HG03103 (cell line): ENCODE measurements at regions not wholly inside any gene's neighbourhood (a gene's known extent, or its start where the extent isn't known, plus 50 kb on each side); places are given as distances from the start of the nearest gene placed in this dataset.

Source experiments
- ATAC-seq: cut with Tn5 transposase; IDR thresholded peaks from one replicate; pipeline ENCODE4 v1.9.1; 2021; ENCODE audit warnings: low read depth; ENCODE audit not compliant: unreplicated experiment

DNA sequence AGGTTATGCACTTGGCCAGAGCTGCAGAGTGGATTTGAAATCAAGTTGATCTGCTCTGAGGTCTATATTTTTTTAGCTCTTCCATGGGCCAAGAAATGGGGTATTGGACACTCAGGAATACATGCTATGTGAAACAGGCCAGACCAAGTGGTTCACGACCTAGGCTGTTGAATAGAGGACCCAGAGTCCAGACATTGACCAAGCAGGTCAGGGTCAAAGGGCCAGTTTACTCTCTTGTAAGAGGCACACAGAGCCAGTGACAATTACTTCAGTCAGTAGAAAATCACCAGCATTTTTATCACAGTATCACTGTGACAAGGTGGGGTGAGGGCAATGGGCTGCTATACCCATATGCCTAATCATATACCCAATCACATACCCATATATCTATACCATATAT is 320.6 kb upstream of the RORA start:
- no peak for ATAC-seq

DNA sequence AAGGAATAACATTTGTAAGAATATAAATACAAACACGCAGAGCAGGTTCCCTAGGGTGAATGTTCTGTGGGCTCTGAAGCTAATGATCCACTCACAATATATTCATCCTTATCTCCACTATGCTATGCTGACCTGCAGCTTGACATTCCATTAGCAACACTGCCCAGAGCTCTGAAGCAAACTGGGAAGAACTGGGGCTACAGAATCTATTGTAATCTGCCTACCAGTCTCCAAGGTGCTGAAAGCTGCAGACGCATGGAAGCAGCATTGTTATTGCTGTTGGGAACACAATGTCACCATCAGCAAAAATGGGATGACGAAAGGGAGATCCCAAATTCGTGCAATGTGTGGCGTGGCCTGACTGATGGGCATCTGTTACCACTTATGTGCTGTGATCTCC is 316.7 kb upstream of the RORA start:
- ATAC-seq = no peak

DNA sequence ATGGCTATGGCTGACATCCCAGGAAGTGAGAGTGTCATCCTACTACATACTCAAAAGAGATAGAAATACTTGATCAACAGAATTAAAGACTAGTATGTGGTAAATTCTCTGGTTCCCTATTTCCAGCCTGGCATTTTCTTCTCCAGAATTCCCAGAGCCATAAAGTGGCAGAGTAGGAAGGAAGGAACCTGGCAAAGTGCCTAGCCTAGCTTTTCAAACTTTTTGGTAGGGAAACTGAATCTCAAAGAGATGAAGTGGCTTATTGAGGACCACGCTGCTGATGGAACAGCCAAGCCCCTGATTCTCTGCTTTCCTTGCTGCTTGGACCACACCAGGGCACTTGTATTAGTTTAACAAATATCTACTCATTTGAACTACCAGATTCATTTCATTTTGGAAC is 312.4 kb upstream of the RORA start:
- no peak for ATAC-seq

DNA sequence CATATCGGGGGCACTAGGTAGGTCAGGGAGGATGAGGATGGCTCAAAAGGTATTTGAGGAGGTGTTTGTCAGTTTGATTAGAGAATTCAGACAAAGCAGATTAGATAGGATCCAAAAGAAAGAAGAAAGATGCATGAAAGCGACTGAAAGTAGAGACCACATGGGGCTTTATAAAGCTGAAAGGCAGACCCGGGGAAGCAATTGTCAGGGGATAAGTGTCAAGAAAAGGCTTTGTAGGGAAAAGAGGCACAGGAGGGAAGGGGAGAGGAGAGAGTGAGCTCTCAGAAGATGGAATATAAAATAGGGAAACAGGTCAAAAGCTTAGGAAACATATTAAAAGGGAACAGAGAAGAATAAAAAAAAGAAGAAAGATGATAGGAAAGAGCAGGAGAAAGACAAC is 308.2 kb upstream of the RORA start:
- ATAC-seq = no peak

DNA sequence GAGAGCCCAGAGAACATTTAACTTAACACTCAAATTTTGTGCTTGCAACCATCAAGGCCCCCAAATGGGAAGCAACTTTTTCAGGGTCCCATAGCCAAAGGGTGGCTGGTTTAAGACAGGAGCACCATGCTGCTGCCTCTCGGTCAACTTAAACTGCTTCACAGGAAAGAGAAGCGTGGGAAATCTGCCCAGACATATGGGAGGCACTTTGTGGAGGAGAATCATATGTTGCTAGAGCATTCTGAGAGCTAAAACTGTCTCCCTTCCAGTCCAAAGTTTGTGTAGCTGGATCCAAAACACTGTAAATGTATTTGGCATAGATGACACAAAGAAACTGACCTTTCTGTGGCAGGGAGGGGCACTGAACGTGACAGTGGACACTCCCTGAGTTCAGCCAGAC is 305.9 kb upstream of the RORA start:
- ATAC-seq = no peak

DNA sequence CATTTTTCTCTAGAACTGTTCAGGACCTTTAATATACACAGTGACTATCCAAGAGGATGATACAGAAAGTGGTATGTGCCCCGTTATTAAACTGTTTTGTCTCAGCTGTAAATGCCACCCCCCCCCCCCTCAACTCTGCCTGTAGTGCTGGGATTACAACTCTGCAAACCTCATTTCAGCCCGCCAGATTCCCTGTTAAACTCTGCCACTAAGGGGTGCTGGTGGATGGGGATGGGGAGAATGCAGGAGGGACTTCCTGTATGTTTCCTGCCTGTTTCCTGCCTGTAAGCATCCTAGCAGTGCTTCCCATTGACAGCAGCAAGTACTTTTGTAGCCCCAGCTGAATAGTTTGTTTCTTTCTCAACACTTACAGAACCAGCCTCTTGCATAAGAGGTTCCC is 301.7 kb upstream of the RORA start:
- ATAC-seq = no peak

DNA sequence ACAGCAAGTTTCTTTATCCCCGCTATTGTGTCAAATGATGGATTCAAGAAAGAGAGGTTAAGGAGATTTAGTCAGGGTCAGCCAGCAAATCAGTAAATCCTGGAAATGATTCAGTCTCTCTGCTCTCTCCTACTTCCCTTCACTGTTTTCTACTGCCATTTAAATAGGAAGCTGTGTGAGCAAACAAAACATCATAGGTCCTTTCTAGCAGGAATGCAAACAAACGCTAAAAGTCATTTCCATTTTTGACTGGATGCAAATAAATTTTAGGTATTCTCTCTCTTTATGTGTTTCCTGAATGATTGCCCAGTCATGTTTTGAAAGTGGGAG is 299.4 kb upstream of the RORA start:
- no peak for ATAC-seq

DNA sequence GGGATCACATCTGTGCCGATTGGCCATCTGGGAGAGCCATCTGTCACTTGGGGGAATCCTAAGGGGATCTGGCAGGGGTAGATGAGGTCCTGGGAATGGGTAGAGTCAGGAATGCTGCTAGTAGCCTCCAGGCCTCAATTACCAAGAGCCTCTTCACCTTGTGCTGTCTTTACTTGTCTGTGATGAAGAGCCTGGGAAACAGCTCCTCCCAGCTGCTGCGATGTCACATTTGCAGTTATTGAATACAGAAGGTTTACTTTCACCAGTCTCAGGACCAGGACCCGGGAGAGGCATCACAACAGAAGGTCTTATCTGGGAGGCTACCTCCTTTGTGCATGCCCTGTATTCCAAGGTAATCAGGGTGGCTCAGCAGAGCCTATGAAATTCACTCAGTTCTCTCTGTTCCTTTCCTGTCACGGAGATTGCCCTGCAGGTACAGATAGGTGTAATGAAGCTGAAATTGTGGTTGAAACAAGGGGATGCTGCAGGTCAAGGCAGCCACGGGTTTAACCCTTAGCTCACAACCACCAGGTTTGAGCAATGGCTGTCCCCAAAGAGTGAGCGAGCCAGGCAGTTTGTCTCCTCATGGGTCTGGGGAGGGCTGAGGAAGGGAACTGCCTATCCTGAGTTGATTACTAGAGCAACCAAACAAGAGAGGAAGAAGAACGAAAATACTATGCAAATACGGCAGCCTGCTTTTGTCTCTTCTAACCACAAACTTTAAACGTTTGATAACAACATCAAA is 298.9 kb upstream of the RORA start:
- ATAC-seq = no peak

DNA sequence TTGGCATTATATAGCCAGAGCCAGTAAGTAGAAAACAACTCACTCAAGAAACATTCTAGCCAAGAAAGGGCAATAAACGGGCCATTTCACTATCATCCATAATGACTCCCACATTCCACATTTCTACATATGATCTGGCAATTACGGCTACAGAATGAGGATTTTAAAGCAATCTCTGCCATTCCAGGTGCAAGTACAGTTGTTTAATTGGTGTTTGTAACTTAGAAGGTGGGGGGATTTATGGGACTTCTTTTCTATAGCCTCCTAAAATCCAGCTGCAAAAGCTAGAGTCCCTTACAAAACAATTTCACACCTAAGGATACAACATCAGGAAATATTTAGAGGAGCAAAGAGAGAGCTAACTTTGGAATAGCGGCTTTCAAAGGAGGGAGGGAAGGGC is 295.4 kb upstream of the RORA start:
- no peak for ATAC-seq

DNA sequence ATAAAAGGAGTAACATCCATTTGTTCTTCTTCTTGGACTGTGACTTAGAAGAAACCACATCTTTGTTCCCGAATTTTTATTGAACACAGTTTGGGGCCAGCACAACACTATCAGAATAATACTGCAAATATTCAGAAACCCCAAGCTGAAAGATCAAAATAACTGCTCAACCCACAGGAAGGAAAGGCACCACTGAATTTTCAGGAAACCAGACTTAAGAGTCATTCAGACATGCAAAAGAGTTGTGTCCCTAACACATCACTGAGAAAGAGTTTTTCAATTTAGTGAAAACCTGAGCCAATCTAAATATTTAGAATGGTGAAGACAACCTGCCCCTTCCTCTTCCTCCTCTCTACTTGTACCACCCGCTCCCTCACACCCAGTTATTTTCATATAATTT is 295.0 kb upstream of the RORA start:
- ATAC-seq = no peak

DNA sequence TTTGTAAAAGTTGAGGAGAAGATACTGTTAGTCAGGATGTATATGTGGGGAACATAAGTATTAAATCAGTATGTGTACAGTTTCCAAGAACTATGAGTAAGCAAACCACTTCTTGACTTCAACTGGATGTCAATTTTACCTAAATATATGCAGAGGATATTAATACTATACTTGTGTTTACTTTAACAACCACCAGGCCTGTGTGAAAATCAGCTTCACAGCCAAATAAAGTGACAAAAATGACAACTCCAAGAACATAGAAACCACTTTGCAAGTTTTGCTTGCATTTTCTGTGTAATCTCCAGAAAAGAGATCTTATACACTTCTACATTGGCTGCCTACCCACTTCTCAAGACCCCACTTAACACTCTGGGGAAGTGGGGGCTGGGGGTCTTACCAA is 293.3 kb upstream of the RORA start:
- ATAC-seq = no peak

DNA sequence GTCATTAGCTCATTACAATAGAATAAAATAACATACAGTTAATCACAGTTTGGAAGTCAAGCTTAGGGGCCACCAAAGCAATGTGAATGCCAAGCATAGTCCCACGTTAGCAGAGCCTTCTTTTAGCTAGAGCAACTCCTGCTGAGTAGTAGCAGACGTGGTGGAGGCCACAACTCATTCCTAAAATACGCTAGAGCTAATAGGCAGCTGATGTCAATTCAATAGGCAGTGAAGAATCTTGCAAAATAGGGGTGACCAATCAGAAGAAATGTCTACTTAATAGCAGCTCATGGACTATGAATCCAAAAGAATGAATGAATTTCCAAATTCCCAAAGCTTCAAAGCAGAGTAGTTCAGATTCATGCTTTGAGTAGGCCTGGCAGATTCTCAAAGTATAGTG is 292.9 kb upstream of the RORA start:
- no peak for ATAC-seq

DNA sequence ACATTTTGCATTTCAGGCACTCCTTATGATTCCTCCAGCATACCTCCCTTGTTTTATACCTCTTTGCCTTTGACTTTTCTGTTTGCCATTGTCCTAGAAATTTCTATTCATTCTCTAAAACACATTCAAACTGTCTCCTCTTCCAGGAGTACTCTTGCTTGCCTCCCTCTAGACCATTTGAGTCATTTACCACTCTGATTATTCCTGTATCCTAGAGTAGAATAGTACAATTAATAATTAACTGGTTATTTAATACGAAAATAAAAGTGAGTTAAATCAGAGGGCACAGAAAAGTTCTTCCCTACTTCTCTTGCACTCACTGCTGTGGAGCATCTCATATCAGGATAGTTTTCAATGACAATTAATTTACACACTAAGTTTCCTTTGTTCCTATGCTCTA is 290.2 kb upstream of the RORA start:
- no peak for ATAC-seq

DNA sequence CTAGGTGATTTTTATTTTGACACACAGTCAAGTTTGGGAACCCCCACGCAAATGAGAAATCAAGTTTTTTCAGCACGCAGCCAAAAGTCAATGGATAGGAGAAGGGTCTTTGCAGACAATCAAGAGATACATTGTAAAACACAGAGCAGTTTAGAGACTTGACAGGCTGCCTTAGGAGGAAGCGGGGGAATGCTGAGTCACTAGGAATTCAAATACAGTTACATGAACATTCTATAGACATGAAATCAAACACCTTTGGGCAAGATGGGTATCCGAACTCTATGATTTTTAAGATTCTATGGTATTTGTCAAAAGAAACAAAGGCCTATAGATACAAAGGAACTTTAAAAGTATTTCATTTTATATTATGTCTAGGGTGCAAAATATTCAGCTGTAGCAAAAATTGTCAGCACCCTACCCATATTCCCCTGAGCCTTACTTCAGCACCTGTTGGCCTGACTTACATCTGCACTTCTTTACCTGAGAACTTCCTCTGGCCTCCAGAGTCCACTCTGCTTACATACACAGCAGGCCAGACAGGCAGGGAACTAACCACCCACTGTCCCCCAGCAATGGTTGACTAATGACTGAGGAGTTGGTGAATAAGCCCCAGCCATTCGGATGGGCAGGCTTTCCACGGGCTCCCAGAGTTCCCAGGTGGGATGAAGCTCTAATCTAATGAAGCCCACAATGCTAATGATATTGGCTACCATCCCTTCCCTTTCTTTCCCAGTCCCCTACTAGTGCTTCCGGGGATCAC is 289.3 kb upstream of the RORA start:
- ATAC-seq = no peak

DNA sequence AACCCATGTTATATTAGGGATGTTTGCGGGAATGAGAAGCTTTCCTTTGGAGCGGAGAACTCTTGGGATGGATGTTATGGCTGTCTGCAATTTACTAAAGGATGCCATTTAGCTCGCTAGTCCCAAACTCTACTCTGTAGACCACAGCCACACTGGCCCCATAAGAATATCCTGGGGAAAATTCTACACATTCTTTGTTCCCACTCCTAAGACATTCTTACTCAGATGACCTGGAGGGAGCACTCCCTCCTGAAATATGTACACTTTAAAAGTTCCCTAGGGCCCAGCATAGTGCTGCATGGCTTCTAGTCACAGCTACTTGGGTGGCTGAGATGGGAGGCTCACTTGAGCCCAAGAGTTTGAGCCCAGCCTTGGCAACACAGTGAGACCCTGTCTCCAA is 288.7 kb upstream of the RORA start:
- no peak for ATAC-seq

DNA sequence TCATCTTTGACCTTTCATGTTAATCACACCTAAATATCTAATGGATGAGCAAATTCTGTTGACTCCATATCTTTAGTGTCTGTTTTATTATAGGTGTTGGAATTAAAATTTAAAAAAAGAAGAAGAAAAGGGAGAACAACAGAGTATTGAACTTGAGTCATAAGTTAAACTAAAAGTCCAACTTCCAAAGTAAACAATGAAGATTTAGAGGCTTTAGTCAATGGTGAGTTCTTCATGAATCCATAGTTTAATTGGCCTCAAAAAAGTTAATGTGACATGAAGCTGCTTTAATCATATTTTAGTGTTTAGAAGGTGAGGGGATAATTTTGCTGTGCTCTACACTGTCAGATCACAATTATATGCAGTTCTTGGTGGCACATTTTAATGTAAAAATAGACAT is 288.2 kb upstream of the RORA start:
- ATAC-seq = no peak

DNA sequence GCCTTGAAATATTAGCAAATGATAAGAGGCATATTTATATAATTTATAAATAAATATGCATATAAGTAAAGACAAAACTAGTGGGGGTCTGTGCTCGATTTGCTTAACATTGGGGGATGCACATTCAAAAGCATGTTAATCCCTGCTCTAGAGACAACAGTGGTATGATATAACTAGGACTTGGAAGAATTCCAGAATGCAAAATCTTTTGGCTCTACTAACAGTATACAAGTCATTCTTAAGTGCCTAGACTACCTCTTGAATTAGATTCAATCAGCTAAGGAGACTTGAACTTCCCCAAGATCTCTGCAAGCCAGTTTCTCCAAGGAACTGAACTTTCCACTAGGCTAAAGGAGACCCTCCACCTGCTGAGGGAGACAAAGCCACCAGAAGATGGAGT is 282.7 kb upstream of the RORA start:
- ATAC-seq = no peak

DNA sequence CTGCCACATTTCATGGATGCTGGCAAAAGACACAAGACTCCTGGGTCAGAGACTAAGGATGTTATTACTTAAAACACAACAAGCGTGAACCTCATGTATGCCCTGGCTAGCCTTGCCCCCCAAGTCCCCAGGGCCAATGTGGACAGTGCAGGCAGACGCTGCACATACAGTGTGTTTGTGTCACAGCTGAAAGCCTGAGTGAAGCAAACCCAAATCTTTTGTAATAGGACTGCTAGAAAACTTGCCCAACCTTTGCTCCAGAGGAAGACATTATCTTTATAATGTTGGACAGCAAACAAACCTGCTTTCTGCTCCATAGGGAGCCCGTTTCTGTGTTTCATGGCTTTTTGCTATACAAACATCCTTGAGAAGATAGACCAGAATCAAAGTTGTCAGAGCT is 282.0 kb upstream of the RORA start:
- no peak for ATAC-seq

DNA sequence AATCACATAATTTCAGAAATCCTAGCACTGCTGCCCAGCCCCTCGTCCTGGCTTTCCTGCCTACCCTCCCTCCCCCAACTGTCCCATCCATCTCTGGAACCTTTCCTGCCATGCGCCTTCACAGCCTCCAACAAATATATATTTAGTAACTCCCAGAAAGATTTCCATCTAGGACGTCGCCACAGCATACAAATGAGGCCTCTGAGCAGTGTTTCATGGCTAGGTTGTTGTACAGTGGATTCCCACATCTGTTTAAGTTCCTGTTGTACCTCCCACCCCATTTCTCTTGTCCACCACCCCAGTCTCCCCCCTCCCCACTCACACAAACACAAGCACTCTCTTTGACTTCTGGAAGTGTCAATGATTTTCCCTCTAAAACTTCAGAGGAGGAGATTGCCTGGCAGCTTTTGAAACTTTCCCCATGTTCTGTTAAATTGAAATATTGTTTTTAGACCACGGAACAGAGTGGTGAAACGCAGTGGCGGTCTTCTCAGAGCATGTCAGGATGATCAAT is 280.3 kb upstream of the RORA start:
- ATAC-seq = no peak

DNA sequence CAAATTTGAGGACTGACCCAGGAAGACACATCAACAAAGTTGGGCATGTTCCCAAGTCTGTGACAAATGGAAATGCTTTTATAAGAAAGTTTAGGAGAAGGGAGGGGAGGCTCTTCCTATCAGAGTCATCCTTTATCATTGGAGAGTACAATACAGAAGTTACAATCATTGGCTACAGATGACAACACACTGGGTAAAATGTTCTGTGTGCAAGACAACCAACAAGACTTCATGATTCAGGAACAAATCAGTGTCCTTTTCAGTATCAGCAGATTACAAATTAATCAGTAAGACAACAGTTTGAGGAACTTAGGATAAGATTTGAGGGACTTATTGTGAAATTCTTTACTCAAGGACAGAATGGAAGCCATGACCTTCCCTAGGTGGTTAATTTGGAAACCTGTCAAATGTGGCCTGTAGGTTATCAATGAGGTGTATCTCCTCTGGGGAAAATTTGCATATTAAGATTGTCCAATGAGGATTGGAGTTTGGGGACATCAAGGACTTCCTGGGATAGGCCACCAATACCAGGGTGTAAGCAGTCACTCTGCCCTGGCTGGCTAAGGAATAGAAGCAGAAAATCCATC is 274.4 kb upstream of the RORA start:
- ATAC-seq = no peak

DNA sequence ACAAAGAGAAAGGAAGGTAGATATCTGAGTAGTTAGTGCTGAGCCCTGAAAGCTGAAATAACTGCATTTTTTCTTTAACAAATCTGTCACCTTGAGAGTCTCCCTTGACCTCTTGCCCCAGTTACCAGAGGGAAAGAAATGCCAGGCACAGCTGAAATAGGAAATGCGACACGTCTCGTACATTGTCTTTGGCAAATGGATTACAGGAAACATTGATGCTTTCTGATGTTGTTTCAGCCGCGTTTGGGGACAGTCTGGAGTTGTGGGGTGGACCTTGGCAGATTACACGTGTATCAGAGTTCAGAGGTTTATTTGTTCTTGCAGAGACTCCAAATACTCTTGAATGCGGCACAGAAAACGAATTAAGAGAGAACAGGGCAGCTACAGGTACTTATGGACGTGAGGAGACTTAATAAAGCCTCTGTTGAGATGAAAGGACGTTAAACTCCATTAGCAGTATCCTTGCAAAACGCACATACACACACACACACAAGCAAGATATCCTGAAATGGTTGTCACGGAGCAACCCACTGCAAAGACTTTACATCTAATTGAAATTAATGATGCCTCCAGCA is 272.8 kb upstream of the RORA start:
- no peak for ATAC-seq
